ENCODE measurements at regions not wholly inside any gene's neighbourhood (a gene's known extent, or its start where the extent isn't known, plus 50 kb on each side); places are given as distances from the start of the nearest gene placed in this dataset.

DNA sequence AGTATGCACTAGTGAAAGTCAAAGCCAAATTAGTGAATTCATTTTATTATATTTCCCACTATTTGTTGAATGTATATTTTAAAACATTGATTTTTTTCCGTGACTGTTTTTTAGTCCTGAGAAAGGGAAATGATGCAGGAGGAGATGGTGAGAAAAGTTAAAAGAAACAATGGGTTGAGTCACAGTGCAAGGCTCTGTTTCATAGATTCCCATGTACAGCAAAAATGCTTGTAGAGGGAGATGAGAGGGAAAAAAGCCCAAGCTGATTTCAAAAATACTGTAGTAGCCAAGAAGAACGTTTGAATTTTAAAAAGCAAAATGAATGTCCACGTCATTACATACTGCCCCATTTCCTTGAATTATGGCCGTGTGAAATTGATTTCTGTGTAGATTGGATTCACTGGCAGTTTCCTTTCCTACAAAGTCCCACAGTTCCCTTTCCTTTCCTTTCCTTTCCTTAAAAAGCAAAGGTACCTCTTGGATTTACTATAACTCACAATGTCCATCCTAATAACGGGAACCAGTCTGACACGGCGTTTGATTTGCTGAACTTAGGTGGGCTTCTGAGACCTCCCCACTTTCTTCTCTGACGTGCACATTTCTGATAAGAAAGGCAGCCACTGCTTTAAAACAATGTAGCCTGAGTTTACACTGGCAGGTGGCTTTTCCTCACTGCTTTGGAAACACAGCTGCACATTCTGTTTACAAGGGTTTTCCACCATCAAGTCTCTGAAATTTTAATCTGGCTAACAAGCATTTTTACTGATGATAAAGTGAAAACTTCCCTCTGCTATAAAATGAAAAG is 63.7 kb downstream of the SPCS3 start:
- no peak for DNase-seq (ENCODE audit: low spot score in 2 of 2)
- Histone ChIP-seq H3K9me3 (no peaks in the 10 kb centered on the region), H3K4me3 (no peak overlapping the region), H3K27ac (no peak overlapping the region), H3K27me3 (no peaks in the 10 kb centered on the region), H3K36me3 (no peaks in the 10 kb centered on the region), H3K4me1 (peaks cover 0 to 3% (median 0%) of the 10 kb centered on the region in 4 donors)
- no peak for TF ChIP-seq EP300 (IDR thresholded peaks at IDR 0.05)
- TF ChIP-seq, protein P1, sequence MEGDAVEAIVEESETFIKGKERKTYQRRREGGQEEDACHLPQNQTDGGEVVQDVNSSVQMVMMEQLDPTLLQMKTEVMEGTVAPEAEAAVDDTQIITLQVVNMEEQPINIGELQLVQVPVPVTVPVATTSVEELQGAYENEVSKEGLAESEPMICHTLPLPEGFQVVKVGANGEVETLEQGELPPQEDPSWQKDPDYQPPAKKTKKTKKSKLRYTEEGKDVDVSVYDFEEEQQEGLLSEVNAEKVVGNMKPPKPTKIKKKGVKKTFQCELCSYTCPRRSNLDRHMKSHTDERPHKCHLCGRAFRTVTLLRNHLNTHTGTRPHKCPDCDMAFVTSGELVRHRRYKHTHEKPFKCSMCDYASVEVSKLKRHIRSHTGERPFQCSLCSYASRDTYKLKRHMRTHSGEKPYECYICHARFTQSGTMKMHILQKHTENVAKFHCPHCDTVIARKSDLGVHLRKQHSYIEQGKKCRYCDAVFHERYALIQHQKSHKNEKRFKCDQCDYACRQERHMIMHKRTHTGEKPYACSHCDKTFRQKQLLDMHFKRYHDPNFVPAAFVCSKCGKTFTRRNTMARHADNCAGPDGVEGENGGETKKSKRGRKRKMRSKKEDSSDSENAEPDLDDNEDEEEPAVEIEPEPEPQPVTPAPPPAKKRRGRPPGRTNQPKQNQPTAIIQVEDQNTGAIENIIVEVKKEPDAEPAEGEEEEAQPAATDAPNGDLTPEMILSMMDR (IDR thresholded peaks at IDR 0.05): no peak
- no peak for TF ChIP-seq POLR2A (IDR thresholded peaks at IDR 0.05)
- 35 to 41% methylated on average over 8 of the region's 8 CpGs for WGBS, 2 donors

DNA sequence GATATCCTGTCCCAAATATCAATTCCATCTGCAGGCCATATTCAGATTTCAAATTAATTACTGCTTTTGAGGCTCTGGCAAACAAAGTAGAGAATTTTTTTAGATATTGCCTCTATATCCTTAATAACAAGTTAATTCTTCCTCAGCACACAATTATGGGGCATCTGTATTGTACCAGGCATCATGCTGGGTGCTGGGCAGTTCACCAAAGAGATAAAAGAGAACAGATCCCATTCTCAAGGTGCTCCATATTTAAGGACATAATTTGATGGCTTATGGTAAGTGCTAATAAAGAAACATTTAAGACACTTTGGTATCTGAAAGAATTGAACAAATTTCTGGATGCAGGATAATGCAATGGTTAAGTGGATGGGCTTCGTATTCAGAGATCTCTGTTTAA is 65.8 kb downstream of the SPCS3 start:
- Histone ChIP-seq H3K36me3 (no peaks in the 10 kb centered on the region), H3K9me3 (no peaks in the 10 kb centered on the region), H3K4me1 (peaks cover 0 to 3% (median 0%) of the 10 kb centered on the region in 4 donors), H3K27ac (no peak overlapping the region), H3K27me3 (no peaks in the 10 kb centered on the region), H3K4me3 (no peak overlapping the region)
- no peak for DNase-seq (ENCODE audit: low spot score in 2 of 2)
- TF ChIP-seq EP300 (IDR thresholded peaks at IDR 0.05) (no peak), POLR2A (IDR thresholded peaks at IDR 0.05) (no peak)
- TF ChIP-seq, protein P1 (IDR thresholded peaks at IDR 0.05): no peak
- 86 to 94% methylated on average over 1 of the region's 1 CpG for WGBS, 2 donors

DNA sequence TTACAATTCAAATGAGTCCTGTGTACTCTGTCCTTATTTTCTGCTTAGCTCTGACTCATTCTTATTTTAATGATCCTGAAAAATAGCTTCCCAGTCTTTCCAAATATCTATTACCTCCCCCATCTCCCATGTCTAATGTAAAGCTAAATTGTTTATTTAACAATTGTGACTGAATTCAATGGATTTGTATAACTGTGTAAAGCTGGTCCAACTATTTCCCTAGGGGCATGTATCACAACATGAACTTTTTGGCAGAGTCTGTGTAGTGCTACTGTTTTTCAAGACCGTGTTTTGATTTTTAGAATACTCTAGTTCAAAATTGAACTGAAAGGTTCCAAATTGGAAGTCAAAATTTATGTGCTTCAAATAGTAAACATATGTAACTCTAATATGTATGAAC is 67.8 kb downstream of the SPCS3 start:
- no peak for TF ChIP-seq POLR2A (IDR thresholded peaks at IDR 0.05)
- TF ChIP-seq EP300 (IDR thresholded peaks at IDR 0.05): no peak
- TF ChIP-seq, protein P1 (IDR thresholded peaks at IDR 0.05): no peak
- 11 to 16% methylated on average over 1 of the region's 1 CpG for WGBS, 2 donors
- Histone ChIP-seq H3K4me1 (peaks cover 0 to 3% (median 0%) of the 10 kb centered on the region in 4 donors), H3K9me3 (no peaks in the 10 kb centered on the region), H3K36me3 (no peaks in the 10 kb centered on the region), H3K27ac (no peak overlapping the region), H3K4me3 (no peak overlapping the region), H3K27me3 (no peaks in the 10 kb centered on the region)
- no peak for DNase-seq (ENCODE audit: low spot score in 2 of 2)

GRCh38 chr4:176393306-176394013 is 73.7 kb downstream of the SPCS3 start:
- H3K27me3 ChIP-seq: no peaks in the 10 kb centered on the region
- H3K9me3 ChIP-seq: no peaks in the 10 kb centered on the region
- H3K4me1 ChIP-seq: no peaks in the 10 kb centered on the region
- no peak overlapping the region for H3K4me3 ChIP-seq
- H3K27ac ChIP-seq: no peak overlapping the region
- no peak for DNase-seq (ENCODE audit: low spot score in 2 of 2)
- no peak for TF ChIP-seq EP300 (IDR thresholded peaks at IDR 0.05)
- TF ChIP-seq, protein P1 (IDR thresholded peaks at IDR 0.05): no peak
- no peak for TF ChIP-seq POLR2A (IDR thresholded peaks at IDR 0.05)
- H3K36me3 ChIP-seq: no peaks in the 10 kb centered on the region
- 42 to 55% methylated on average over 4 of the region's 4 CpGs for WGBS, 2 donors
